Ectodermal cell (in vitro differentiated cells): ENCODE measurements at regions not wholly inside any gene's neighbourhood (a gene's known extent, or its start where the extent isn't known, plus 50 kb on each side); places are given as distances from the start of the nearest gene placed in this dataset.
"Not testable (repeated sequence)": the region's sequence is repeated elsewhere in the genome, so short reads cannot be mapped to it uniquely, and the experiment has no call there.

Experiments used
- H3K27ac ChIP-seq: 2 replicates; pipeline ENCODE4 v1.7.0; 2013; ENCODE audit warnings: mild to moderate bottlenecking, low read depth, low read length; ENCODE audit not compliant: insufficient read depth, poor library complexity, severe bottlenecking
- H3K27me3 ChIP-seq: 2 replicates; pipeline ENCODE4 v1.7.0; 2013; ENCODE audit warnings: mild to moderate bottlenecking, low read length; ENCODE audit not compliant: insufficient read depth, control insufficient read depth, poor library complexity, severe bottlenecking
- H3K36me3 ChIP-seq: one replicate; pipeline ENCODE4 v1.7.0; 2013; ENCODE audit warnings: low read length; ENCODE audit not compliant: control insufficient read depth, insufficient read depth
- H3K4me1 ChIP-seq: one replicate; pipeline ENCODE4 v1.7.0; 2013; ENCODE audit warnings: low read length; ENCODE audit not compliant: control insufficient read depth, insufficient read depth
- H3K4me3 ChIP-seq: 2 replicates; pipeline ENCODE4 v1.7.0; 2013; ENCODE audit warnings: low read depth, low read length, control low read depth; ENCODE audit not compliant: insufficient read depth
- H3K9me3 ChIP-seq: 2 replicates; pipeline ENCODE4 v1.7.0; 2013; ENCODE audit warnings: mild to moderate bottlenecking, low read length, moderate library complexity; ENCODE audit not compliant: control insufficient read depth
- WGBS, 2 experiments: methylation state at CpG; one replicate each; pipeline ENCODE4 v1.1.7; 2013; ENCODE audit warnings: missing lambda C conversion rate in 2 of 2; 5-methylcytosine and 5-hydroxymethylcytosine counted together

DNA sequence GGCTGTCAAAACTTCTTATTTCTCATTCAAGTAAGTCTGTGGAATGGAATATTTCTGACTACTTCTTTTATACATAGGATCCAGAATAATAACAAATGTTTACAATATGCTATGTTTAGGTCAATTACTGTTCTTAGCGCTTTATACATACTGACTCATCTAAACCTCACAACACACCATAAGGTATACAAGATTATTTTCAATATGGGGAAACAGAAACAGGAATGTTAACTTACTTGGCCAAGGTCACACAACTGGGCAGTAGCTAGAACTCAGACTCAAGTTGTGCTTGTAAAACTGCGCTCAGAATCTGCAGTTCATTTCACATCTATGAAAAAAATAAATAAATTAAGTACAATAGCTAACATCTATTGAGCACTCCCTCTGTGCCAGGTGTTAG is 168.0 kb downstream of the GNAI1 start:
- Histone ChIP-seq H3K36me3 (no peaks in the 10 kb centered on the region), H3K4me1 (no peaks in the 10 kb centered on the region), H3K27ac (no peak overlapping the region), H3K4me3 (no peak overlapping the region), H3K9me3 (no peaks in the 10 kb centered on the region), H3K27me3 (no peaks in the 10 kb centered on the region)
- 85 to 100% methylated on average over 2 of the region's 2 CpGs for WGBS, 2 experiments

- Histone ChIP-seq H3K36me3 (no peaks in the 10 kb centered on the region), H3K27me3 (no peaks in the 10 kb centered on the region), H3K4me1 (no peaks in the 10 kb centered on the region), H3K4me3 (no peak overlapping the region), H3K27ac (no peak overlapping the region), H3K9me3 (no peaks in the 10 kb centered on the region)
- WGBS, 2 experiments, result 65 to 96% methylated on average over 4 to 5 of the region's 5 CpGs
Measured at GRCh38 chr7:80302078-80302477, 167.4 kb downstream of the GNAI1 start.

GRCh38 chr7:80298201-80298600 is 163.6 kb downstream of the GNAI1 start:
- no peaks in the 10 kb centered on the region for H3K4me1 ChIP-seq
- H3K4me3 ChIP-seq, result no peak overlapping the region
- H3K9me3 ChIP-seq, result no peaks in the 10 kb centered on the region
- H3K27me3 ChIP-seq, result no peaks in the 10 kb centered on the region
- no peak overlapping the region for H3K27ac ChIP-seq
- no peaks in the 10 kb centered on the region for H3K36me3 ChIP-seq

GRCh38 chr7:80294346-80294745 is 159.7 kb downstream of the GNAI1 start:
- no peaks in the 10 kb centered on the region for H3K36me3 ChIP-seq
- H3K9me3 ChIP-seq, result no peaks in the 10 kb centered on the region
- H3K4me1 ChIP-seq, result no peaks in the 10 kb centered on the region
- no peaks in the 10 kb centered on the region for H3K27me3 ChIP-seq
- H3K27ac ChIP-seq, result no peak overlapping the region
- H3K4me3 ChIP-seq, result no peak overlapping the region

GRCh38 chr7:80292634-80293033 is 158.0 kb downstream of the GNAI1 start:
- not testable (repeated sequence) for H3K4me3 ChIP-seq, H3K9me3 ChIP-seq, H3K27me3 ChIP-seq, H3K4me1 ChIP-seq, H3K27ac ChIP-seq, H3K36me3 ChIP-seq
- 87 to 88% methylated on average over 3 of the region's 3 CpGs for WGBS, 2 experiments

- Histone ChIP-seq H3K27ac (no peak overlapping the region), H3K4me3 (no peak overlapping the region), H3K36me3 (no peaks in the 10 kb centered on the region), H3K27me3 (no peaks in the 10 kb centered on the region), H3K4me1 (no peaks in the 10 kb centered on the region), H3K9me3 (no peaks in the 10 kb centered on the region)
- 86 to 94% methylated on average over 4 of the region's 4 CpGs for WGBS, 2 experiments
Measured at GRCh38 chr7:80288175-80289122, 153.8 kb downstream of the GNAI1 start.

- Histone ChIP-seq H3K27me3 (no peaks in the 10 kb centered on the region), H3K4me3 (no peak overlapping the region), H3K9me3 (no peaks in the 10 kb centered on the region), H3K27ac (no peak overlapping the region), H3K4me1 (no peaks in the 10 kb centered on the region), H3K36me3 (no peaks in the 10 kb centered on the region)
- 92 to 93% methylated on average over 2 of the region's 2 CpGs for WGBS, 2 experiments
Measured at GRCh38 chr7:80287400-80288174, 153.0 kb downstream of the GNAI1 start.

DNA sequence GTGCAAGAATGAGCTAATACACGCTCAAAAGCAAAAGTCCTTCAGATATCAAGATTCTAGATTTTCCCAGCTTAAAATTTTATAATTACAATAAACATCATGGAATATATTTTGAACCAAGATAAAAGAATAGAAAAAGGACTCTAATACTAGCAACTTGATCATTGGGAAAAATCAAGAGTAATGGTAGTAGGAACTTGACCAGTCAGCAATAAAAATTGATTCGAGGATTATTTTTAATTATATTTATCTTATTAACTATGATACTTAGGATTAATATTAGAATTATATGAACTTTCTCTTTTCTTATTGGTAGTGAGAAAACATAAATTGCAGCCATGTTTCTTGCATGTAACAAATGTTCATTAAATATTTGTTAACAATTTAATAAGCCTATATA is 152.0 kb downstream of the GNAI1 start:
- Histone ChIP-seq H3K36me3 (no peaks in the 10 kb centered on the region), H3K9me3 (no peaks in the 10 kb centered on the region), H3K27me3 (no peaks in the 10 kb centered on the region), H3K27ac (no peak overlapping the region), H3K4me3 (no peak overlapping the region), H3K4me1 (no peaks in the 10 kb centered on the region)
- no CpG with 5 or more reads among the region's 2 CpGs for WGBS, 2 experiments

DNA sequence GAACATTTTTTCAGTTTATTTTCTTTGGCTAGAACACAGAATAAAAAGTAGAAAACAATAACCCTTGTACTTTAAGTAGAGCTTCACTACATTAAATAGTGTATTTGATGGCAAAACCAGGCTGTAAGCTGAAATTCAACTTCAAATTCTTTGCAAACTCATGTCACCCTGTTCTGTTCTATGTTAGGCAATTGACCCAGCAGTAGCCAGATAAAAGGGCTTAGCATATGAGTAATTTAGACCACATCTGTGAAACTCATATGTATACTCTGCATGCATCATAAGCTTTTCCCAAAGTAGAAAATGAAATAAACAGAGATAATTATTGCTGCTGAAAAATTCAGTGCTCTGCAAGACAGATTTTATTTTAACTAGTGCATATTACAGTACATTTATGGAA is 150.2 kb downstream of the GNAI1 start:
- no peak overlapping the region for H3K27ac ChIP-seq
- no peak overlapping the region for H3K4me3 ChIP-seq

DNA sequence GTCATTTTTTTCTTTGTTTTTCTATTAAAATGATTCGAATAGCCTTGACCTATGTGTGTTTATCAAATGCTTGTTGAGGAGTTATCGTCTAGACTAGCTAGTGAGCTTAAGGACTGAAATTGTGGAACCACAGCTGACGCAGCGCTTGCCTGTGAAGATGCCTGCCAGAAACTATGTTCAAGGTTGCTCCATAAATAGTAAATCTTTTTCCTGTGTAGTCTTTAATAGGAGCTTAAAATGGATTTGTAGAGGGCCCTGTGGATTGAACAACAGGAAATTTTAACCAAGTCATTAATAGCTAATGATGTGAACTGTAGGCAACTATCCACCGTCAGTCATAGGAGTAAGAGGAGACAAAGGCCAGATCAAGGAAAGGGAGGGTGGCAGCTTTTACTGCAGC is 145.1 kb downstream of the GNAI1 start:
- H3K4me1 ChIP-seq, result no peaks in the 10 kb centered on the region
- no peaks in the 10 kb centered on the region for H3K27me3 ChIP-seq
- no peaks in the 10 kb centered on the region for H3K36me3 ChIP-seq
- 87 to 96% methylated on average over 5 of the region's 5 CpGs for WGBS, 2 experiments
- H3K9me3 ChIP-seq, result no peaks in the 10 kb centered on the region
- H3K4me3 ChIP-seq, result no peak overlapping the region
- H3K27ac ChIP-seq, result no peak overlapping the region

More for the DNA sequence above, 150.2 kb downstream of the GNAI1 start:
- Histone ChIP-seq H3K36me3 (no peaks in the 10 kb centered on the region), H3K27me3 (no peaks in the 10 kb centered on the region), H3K9me3 (no peaks in the 10 kb centered on the region), H3K4me1 (no peaks in the 10 kb centered on the region)
